ENCODE measurements at regions not wholly inside any gene's neighbourhood (a gene's known extent, or its start where the extent isn't known, plus 50 kb on each side); places are given as distances from the start of the nearest gene placed in this dataset.

GRCh38 chr1:194866153-194866552 is 1679.7 kb upstream of the B3GALT2 start:
- no peak for FAIRE-seq

More at GRCh38 chr1:194866153-194866552, 1679.7 kb upstream of the B3GALT2 start:
- H3K27me3 ChIP-seq (replicated peaks in 1 of 2; ENCODE audit: control insufficient read depth in 2 of 2, insufficient read depth in 2 of 2, low read length in 1 of 2): no peaks in the 10 kb centered on the region
- in situ Hi-C loops (cut with MboI): no loop called here
- H3K9ac ChIP-seq (ENCODE audit: control insufficient read depth, insufficient read depth, low read length): no peak overlapping the region
- no TSS peak for BruUV-seq (replicated peaks)
- no peaks in the 10 kb centered on the region for H4K20me1 ChIP-seq (ENCODE audit: control insufficient read depth, insufficient read depth)
- no peak overlapping the region for H3K4me3 ChIP-seq
- 4% methylated on average over 1 of the region's 1 CpG for WGBS (ENCODE audit: insufficient coverage, insufficient replicate concordance, low lambda C conversion rate, missing lambda C conversion rate)
- H3K36me3 ChIP-seq (ENCODE audit: control insufficient read depth in 2 of 2, insufficient read depth in 2 of 2, low read length in 1 of 2): no peaks in the 10 kb centered on the region
- ChIA-PET RAD21 (ENCODE audit: unreplicated experiment) (no interaction called here), POLR2A (no interaction called here), CTCF (no interaction called here), SMC1A (ENCODE audit: uncharacterized antibody, unreplicated experiment) (interaction anchor here (1.5 kb wide), 1 partner anchor 14 kb away, joined by 3 read pairs; no protein-coding TSS in a partner anchor)
- H3K79me2 ChIP-seq (ENCODE audit: control insufficient read depth, insufficient read depth, low read length): no peaks in the 10 kb centered on the region
- no peak for TF ChIP-seq SMARCA5 (IDR thresholded peaks at IDR 0.05)
- no peak for TF ChIP-seq IKZF2 (IDR thresholded peaks at IDR 0.05)
- TF ChIP-seq BCL11A (IDR thresholded peaks at IDR 0.05; ENCODE audit: low read depth, low read length): no peak
- TF ChIP-seq IRF3 (IDR thresholded peaks at IDR 0.05): no peak
- TF ChIP-seq SPI1 (IDR thresholded peaks at IDR 0.05; ENCODE audit: borderline replicate concordance, insufficient read depth, low read depth, low read length): no peak
- TF ChIP-seq EZH2 (IDR thresholded peaks at IDR 0.05; ENCODE audit: borderline replicate concordance, control insufficient read depth, low read depth, low read length): no peak
- no peak for TF ChIP-seq NKRF (conservative IDR thresholded peaks at IDR 0.05)
- no peak for TF ChIP-seq IRF4 (IDR thresholded peaks at IDR 0.05; ENCODE audit: low read depth, low read length)
- TF ChIP-seq RFX5 (IDR thresholded peaks at IDR 0.05; ENCODE audit: low read depth, low read length): no peak
- no peak for TF ChIP-seq SRF (IDR thresholded peaks at IDR 0.05; ENCODE audit: low read depth in 2 of 2, low read length in 2 of 2)
- TF ChIP-seq ZSCAN29 (IDR thresholded peaks at IDR 0.05): no peak
- no peak for TF ChIP-seq ZBTB11 (CRISPR knock-in tag; IDR thresholded peaks at IDR 0.05)
- TF ChIP-seq FOXK2 (IDR thresholded peaks at IDR 0.05): no peak
- TF ChIP-seq MAX (IDR thresholded peaks at IDR 0.05; ENCODE audit: low read depth, low read length): no peak
- DNase-seq (ENCODE audit: low read depth, low spot score) (no peak), ATAC-seq (no peak)
- H3K4me2 ChIP-seq (ENCODE audit: control insufficient read depth, insufficient read depth): no peak overlapping the region
- no peak overlapping the region for H3K27ac ChIP-seq (ENCODE audit: control insufficient read depth, insufficient read depth)
- no peaks in the 10 kb centered on the region; the same call in 1 of the 2 replicates for H3K4me1 ChIP-seq (ENCODE audit: control insufficient read depth, insufficient read depth, low read length)
- H3K9me3 ChIP-seq (replicated peaks; ENCODE audit: control insufficient read depth, insufficient read depth, low read length): no peaks in the 10 kb centered on the region; the same call in 2 of the 3 replicates
- intact Hi-C loops (cut with micrococcal nuclease; ENCODE audit: unreplicated experiment): no loop called here
- no peak overlapping the region for H2AFZ ChIP-seq (ENCODE audit: control insufficient read depth, low read depth, low read length)
